ENCODE measurements at regions not wholly inside any gene's neighbourhood (a gene's known extent, or its start where the extent isn't known, plus 50 kb on each side); places are given as distances from the start of the nearest gene placed in this dataset.

DNA sequence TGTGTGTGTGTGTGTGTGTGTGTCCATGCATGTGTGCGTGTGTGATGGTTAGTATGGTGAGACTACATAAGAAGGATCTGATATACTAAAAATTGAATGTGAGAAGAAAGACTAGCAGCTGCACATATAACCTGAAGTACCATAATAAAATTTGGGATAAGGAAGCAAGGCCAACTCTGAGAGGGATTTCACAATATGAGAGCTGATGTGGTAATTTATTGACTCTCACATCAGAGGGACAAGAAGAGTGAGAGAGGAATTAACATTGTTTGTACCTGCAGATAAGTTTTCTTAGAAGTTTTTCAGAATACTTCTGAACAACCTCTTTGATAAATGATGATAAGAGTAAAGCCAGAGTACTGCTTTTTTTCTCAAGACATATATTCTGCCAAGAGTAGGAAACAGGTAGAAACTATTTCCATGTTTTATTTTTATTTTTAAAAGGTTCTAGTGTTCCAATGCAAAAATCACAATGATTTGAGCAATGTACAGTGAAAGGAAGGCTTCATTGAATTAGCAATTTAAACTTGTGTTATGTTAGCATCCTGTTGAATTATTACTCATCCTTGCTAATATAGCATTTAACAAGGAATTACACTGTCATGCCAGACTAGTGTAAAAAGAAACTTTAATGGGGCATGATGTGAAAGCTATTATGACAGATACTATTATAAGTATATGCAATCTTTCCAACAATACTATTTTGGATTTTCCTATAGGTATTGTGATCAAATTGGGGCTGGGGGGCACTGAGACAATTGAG is 415.5 kb upstream of the ARPP21 start:
- no peak for TF ChIP-seq EZH2 (IDR thresholded peaks at IDR 0.05; ENCODE audit: low read depth)
- TF ChIP-seq, protein P1, sequence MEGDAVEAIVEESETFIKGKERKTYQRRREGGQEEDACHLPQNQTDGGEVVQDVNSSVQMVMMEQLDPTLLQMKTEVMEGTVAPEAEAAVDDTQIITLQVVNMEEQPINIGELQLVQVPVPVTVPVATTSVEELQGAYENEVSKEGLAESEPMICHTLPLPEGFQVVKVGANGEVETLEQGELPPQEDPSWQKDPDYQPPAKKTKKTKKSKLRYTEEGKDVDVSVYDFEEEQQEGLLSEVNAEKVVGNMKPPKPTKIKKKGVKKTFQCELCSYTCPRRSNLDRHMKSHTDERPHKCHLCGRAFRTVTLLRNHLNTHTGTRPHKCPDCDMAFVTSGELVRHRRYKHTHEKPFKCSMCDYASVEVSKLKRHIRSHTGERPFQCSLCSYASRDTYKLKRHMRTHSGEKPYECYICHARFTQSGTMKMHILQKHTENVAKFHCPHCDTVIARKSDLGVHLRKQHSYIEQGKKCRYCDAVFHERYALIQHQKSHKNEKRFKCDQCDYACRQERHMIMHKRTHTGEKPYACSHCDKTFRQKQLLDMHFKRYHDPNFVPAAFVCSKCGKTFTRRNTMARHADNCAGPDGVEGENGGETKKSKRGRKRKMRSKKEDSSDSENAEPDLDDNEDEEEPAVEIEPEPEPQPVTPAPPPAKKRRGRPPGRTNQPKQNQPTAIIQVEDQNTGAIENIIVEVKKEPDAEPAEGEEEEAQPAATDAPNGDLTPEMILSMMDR (conservative IDR thresholded peaks at IDR 0.05) = no peak
